ENCODE measurements at regions not wholly inside any gene's neighbourhood (a gene's known extent, or its start where the extent isn't known, plus 50 kb on each side); places are given as distances from the start of the nearest gene placed in this dataset.

DNA sequence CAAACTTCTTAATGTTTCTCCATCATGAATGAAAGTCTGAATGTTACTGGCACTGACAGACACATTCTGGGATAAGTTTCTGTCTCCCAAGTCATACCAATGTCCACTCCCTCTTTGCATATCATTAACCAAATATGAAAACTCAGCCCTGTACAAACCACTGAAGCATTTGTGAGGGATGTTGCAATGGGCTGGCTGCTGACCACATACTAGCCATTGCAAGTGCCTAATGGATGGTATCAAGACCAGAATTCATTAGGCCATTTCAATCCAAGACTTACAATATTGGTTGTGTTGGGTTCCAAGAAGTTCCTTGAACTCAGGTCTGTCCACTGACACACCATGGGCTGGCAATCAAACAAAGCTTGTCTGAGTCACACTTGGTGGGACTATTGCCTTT is 73.8 kb downstream of the CBLN2 start:
- no peak for DNase-seq

DNA sequence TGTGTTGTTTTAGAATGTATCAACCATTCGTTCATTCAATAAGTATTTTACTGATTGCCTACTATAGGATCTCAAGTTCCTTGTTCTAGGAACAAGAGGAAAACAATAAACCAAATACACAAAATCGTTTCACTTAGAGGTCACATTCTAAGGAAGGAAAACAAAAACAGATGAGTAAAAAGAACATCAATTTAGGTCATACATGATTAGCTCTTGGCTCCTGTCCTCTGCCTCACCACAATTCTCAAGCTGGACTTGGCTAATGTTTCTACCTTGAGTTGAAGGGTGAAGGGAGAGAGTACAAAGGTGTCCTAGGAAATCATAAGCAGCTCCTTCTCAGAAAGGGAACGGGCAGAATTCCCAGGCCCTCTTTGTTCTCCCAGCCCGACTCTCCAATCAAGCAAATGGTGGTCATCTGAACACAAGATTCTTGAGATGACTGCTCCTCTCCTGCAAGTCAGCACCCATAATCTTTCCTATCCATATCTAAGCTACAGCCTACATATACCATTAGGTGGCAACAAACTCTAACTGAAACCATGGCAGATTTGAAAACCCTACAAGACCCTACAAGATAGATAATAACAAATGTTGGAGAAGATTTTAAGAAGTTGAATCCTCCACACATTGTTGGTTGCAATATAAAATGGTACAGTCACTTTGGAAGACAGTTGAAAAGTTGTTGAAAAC is 76.0 kb downstream of the CBLN2 start:
- no peak for DNase-seq

DNA sequence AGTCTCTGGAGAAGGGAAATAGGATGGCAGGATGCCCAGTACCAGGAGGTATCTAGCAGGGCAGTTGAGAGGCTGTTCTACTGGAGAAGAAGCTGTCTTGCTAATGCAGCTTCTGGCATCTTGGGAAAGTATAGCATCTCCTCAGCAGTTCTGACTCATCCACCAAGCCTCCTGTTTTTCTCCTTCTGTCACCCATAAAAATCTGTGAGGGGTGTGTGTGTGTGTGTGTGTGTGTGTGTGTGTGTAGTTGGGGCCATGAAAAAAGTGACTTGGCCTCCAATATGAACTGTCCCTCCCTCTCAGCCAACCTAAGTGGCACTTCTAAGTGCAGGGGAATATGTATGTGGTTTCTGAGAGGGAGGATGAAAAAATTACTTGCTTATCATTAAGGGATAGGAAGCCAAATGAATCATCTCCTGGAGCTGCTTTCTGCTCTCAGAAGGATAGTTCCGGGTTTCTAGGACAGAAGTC is 83.9 kb downstream of the CBLN2 start:
- DNase-seq: no peak

DNA sequence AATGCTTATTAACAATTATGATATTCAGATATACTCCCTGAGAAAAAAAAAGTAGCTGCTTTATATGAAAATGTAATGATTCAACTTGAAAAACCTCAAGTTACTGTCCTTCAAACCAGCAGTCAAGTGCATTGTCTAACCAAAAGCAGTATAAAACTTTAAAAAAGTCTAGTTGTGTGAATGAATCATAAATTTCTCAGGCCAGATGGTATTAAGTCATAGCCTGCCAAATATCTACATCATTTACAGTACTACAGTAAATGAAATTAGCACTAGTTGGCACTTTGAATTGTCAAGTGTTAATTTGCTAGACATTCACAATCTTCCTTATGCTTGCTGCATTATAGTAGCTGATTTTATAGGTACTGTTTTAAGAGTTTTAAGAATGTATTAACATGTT is 85.9 kb downstream of the CBLN2 start:
- no peak for DNase-seq

DNA sequence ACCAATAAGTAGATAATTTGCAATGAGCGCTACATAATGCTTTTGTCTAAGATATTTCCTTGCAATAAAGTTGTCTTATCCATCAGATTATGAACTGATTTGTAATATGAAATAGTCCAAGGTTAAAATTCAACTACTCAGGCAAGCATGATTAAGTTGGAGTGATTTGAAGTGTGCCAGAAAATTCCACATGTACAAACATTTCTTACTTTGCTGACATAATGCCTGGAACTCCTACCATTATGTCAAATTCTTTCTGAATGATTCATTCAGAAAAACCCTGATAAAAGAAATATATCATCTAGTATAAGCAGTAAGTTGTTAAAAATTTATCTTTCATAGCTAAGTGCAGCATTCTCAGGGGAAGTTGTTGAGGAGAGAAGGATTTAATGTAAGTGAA is 87.3 kb downstream of the CBLN2 start:
- no peak for DNase-seq

DNA sequence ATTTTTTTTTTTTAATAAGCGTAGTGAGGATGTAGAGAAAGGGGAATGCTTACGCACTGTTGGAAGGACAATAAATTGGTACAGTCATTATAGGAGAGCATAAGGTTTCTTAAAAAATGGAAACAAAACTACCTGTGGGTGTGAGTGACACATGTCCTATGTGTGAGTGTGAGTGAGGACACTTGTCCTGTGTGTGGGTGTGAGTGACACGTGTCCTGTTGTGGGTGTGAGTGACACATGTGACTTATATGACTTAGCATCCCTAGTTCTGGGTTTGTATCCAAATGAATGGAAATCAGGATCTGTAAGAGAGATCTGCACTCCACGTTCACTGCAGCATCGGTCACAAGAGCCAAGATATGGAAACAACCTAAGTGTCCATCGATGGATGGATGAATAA is 91.8 kb downstream of the CBLN2 start:
- DNase-seq: no peak

DNA sequence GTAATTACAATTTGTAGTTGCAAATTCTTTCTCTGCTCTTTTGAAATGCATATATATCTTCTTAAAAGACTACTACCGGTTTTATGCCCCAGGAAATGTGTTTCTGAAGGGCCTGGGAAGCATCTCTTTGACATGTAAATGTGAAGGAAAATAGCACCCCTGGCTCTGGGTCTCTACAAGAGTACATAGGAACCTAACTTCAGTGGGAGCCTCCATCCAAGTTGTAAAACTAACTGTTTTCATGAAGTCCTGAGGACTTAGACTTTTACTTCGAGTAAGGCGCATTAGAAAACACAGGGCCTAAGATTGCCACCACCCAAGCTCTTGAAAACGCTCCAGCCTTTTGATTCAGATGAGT is 99.4 kb downstream of the CBLN2 start:
- no peak for DNase-seq

DNA sequence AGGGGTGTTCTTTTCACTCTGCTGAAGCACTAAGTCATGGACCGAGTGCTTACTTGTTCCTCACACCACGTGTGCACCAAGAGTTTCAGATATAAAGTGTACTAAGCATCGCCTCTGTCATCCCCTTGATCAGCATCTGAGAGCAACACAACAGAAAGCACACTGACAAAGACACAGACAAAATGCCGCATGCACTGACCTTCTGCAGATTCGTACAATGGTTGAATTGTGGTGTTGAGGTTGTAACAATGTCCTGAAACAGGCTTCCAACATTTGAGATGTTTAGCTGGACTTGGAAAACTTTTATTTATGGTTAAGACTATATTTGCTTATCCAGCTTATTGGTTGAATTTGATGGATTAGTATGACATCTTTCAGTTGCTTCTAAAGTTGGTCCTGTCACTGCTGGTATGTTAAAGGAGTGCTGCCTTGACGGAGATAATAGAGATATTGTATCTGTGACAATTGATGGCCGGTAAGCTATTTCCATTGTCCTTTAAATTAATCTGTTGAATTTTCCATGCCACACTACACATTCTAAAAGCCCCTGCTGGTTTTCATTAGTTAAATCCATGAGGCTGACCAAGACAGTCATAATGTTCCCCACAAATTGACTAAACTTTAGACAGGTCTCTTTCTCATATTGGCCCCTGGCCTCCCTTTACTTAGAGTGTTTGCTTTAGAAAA is 99.9 kb downstream of the CBLN2 start:
- DNase-seq: no peak

DNA sequence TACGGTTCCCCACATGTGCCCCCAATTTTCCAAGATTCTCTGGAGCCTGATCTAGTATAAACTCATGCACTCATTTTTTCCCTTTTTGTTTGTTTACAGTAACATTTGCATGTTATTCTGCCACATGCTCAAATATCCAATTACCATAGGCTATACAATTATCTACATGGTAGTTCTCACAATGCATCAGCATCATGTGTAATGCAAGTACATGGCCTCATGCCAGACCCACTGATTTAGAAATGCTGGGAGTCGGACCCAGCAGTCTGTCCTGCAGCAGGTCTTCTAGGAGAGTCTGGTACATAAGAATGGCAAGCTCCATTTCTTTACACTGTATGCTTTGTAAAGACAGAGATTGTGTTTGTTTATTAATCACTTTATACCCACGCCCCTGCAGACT is 107.7 kb downstream of the CBLN2 start:
- DNase-seq: no peak

DNA sequence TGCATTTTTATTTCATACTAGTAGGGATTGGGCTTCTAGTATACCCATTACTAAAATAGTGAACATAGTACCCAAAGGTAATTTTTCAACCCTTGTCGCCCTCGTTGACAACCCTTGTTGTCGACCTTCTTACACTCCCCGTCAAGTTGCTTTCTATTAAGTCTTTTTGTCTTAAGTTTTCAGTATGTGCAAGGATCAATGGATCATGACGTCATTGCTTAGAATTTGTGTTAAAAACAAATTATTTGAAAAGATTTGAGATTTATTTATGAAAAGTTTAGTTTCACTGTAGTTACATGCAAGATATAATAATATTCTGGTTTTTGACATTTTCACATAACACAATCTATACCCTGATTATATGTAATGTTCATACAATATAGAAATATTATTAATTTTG is 110.4 kb downstream of the CBLN2 start:
- no peak for DNase-seq

DNA sequence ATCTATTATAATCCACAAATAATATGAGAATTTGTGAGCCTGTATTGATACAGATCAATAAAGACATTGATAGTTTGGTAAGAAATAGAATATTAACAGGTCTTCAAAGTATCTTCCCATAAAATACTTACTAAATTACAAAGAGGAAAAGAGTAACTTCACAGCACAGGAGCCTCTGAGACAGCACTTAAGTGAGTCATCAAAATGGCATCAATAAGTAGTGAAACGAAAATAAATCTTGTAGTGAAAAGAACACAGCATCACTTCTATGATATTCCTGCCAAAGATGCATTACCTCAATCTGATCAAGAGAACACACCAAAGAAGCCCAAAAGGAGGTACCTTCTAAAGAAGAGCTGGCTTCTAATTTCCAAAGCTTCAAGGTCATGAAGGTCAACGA is 116.4 kb downstream of the CBLN2 start:
- no peak for DNase-seq

DNA sequence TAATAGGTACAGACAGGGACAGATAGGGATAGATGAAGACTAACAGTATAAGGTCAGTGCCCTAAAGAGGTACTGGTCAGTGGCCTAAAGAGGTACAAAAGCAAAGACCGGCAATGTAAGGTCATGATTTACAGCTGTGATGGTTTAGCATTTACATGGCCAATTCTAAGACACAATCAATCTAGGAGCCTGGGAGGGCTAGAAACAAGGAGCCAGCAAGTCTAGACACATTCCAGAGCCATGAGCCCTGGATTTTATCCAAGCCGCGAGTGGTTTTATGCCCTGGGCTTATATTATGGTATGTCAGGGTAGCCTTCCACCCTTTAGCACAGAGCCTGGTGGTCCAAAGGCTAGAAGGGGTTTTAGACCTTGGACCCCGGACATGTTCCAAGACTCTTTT is 124.2 kb downstream of the CBLN2 start:
- DNase-seq: no peak

DNA sequence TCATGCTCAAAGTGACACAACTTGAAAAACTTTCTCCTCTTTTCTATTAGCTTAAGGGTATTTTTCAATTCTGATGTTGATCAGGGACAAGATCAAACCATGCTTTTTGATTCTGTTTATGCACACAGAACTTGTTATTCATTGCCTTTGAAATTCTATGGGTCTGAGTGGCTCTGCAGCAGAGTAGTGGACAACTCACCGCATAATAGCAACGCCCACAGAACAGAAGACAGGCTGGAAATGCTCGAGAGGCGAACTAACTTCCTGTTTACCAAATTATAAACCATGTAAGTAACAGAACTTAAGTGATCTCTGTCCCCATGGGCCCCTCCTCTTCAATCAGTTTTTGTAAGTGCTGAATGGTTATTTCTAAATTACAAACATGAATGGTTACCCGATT is 131.2 kb downstream of the CBLN2 start:
- no peak for DNase-seq

DNA sequence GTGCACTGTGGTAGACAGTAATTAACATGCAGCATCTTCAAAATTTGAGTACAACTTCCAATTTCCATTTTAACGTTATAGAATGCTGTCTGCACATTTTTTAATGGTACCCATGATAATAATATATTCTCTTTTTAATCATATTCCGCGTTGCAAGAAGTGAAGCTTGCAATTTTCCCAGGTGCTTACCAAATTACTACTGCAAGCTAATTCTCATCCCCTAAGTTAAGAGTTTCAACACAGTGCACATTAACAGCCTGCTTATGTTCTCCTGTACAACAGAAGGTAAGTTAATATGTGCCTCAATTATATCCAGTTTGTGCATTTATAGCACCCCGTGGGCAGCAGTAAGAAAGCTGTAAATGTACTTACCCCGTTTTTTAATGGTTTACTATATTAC is 132.9 kb downstream of the CBLN2 start:
- DNase-seq: no peak

DNA sequence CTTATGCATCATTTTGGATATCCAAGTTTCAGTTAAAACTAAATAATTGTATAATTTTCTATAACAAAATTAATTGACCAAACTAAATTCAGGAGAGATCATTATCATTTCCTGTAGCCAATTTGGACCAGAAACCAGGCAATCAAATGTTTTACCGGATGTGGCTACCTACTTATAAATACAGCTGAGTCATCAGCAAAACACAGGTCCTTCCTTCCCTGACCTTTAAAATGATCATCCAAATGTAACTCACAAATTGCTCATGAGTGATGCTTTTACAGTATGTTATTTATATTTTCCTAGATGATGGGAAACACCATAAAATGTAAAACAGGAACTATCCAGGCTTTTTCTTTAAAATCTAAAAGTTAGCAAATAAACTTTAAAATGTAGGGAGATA is 133.7 kb downstream of the CBLN2 start:
- no peak for DNase-seq

DNA sequence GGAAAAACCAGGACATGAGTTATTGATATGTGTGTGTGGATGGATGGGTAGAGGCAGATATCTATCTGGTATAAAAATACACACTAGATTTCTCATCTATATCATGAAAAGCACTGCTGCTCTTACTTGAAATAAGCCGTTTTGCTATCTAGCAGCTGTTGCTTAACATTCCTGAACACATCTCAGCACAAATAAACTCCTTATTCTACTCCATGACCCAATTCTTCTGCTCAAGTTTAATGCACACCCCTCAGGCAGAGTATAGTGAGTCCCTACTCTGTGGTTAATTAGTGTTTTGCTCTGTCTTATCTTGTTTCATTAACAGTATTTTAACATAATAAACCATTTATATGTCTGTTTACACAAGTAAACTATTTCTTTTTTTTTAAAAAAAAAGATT is 134.2 kb downstream of the CBLN2 start:
- DNase-seq: no peak

DNA sequence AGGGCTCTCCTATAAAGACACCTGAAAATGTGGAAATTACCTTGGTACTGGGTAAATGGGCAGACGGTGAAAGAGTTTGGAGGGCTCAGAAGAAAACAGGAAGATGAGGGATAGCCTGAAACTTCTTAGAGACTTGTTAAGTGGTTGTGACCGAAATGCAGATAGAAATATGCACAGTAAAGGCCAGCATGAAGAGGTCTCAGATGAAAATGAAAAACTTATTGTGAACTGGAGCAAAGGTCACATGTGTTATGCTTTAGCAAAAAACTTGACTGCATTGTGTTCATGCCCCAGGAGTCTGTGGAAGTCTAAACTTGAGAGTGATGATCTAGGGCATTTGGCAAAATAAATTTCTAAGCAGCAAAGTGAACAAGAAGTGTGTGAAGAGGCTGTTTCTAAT is 137.1 kb downstream of the CBLN2 start:
- no peak for DNase-seq

DNA sequence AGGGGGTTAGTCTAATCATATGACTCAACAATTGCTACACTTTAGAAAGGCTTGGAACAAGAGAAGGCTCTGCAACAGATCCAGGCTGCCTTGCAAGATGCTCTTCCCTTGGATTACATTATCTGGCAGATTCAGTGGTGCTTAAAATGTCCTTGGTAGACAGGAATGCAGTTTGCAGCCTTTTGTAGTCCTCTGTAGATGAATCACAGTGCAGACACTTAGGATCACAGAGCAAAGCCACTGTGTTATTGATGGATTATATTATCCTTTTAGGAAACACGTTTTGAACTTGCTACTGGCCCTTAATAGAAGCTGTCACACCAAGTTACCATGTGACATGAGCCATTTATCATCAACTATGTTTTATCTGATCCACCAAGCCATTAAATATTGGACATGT is 152.2 kb downstream of the CBLN2 start:
- no peak for DNase-seq

DNA sequence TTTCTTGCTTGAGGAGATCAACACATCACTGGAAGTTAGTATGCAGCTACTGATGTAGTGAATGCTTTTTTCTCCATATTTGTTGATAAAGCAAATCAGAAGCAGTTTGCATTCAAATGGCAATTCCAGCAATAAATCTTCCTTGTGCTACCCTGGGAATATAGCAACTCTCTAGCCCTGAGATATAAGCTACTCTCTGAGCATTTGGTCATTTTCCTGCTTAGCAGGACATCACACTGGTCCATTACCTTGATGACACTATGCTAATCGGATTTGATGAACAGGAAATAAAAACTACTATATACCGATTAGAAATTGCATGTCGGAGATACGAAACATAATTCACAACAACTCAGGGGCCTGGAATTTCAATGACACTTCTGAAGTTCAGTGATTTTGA is 152.7 kb downstream of the CBLN2 start:
- DNase-seq: no peak

DNA sequence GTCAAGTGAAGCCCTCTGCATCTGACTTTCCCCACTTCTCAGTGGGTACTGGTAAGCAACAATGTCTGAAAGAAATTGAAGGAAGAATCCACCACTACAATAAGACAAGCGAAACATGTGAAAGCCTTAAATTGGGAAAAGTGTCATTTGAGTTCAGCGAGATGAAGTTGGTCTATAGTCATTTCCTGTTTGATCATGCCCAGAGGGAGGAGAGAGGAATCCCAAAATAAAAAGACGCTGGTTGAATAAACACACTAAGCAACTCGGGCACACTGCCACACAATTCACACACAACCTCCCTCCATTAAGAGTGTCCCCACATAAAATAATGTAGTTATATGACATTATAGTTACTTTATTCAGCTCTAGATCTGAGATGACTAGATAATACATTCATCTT is 166.1 kb downstream of the CBLN2 start:
- no peak for DNase-seq

DNA sequence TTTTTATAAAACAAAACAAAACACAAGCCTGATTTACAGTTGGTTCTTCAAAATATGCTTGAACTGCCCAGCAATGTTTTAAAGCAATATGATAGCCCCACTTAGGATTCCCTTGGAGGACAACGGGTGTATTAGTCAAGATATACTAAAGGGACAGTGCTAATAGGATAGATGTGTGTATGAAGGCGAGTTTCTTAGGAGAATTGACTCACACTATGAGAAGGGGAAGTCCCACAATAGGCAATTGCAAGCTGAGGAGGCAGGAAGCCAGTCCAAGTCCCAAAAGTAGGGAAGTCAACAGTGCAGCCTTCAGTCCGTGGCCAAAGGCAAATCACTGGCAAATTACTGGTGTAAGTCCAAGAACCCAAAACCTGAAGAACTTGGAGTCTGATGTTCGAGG is 167.9 kb downstream of the CBLN2 start:
- no peak for DNase-seq

DNA sequence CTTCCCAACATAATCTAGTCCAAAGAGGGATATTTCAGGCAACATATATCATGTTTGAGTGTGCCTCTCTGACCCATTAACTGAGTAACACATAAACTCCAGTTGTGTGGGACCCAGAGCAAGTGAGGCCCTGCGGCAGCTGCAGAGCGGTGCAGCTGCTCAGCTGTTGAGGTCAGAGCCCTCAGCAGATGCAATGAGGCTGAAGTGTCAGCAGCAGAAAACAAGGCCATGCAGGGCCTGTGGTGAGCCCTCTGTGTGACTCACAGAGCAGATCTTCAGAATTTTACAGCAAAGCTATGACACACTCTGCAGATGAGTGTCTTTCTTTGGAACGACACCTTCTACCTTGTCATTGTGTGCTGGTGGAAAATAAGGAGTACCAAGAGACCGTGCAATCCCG is 168.5 kb downstream of the CBLN2 start:
- no peak for DNase-seq

DNA sequence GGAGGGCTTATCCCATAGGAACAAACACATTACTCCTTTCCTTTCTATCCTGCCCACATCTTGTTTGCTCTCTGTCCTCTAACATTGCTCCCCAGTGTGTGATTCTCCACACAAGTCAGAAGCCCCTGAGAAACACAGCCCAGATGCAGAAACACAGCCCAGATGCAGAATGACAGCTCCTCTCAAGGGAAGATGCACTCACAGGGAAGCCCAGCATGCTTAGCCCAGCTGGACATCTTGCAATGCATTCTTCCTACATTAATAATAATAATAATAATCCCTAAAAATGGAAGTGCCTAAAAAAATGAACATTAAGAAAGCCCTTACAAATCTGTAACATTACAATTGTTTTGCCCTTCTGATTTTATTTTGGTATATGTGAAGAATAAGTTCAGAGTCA is 172.1 kb downstream of the CBLN2 start:
- no peak for DNase-seq

DNA sequence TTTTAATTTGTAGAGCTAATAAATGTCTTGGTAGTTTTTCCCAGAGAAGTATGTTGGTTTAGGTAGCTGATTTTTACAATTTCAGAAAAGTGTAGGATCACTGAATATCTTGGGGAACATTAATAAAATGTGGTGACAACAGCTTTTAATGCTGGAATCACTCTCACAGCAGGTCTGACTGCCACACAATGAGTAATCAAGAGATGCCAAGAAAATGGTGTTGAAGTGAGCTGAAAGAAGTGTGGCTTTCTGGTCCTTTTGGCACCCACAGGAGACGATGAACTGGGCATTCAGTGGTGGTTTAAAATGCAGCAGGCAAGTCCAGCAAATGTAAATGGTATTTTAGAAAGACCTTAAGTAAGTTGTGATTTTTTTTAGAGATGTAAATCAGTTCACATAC is 175.8 kb downstream of the CBLN2 start:
- no peak for DNase-seq

DNA sequence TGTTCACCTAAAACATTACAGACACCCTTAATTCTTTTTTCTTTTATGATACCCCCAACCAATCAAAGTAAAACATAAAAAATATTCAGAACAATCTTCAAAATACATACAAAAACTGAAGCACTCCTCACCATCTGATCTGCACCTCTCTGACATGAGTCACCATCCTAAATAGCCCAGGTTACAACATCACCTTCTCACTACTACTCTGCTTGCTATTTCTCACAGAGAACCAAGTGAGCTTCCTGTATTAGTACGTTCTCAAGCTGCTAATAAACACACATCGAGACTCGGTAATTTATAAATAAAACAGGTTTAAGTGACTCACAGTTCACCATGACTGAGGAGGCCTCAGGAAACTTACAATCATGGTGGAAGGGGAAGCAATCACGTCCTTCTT is 183.5 kb downstream of the CBLN2 start:
- no peak for DNase-seq

Data from NCI-H2029 treated with DMSO at 0.1 percent for 48 hours (cell line).